NT2/D1 (cell line): ENCODE measurements at regions not wholly inside any gene's neighbourhood (a gene's known extent, or its start where the extent isn't known, plus 50 kb on each side); places are given as distances from the start of the nearest gene placed in this dataset.

Experiments used
- YY1 ChIP-seq: IDR thresholded peaks from 2 replicates; pipeline ENCODE4 v1.6.1; 2011; ENCODE audit not compliant: insufficient read length, insufficient read depth
- ZNF274 ChIP-seq: IDR thresholded peaks from 2 replicates; pipeline ENCODE4 v1.6.1; 2011; ENCODE audit warnings: mild to moderate bottlenecking, low read depth, low read length

DNA sequence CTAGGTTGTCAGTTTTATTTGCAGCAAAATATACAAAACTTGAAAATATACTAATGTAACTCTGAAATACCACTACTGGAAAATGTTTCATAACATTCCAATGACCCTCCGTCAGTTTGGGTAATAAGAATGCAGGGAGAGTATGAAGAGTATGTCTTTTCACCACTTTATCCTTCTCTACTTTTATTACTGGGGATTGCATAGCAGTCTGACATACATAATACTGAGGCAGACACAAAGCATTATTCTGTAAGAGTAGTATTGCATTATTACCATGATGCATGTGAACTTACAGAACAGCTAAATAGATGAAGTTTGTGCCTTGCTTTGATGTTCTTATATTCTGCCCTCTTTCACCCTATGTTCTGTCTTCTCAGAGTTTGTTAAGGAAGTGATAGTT lies 151.8 kb upstream of the TPK1 start:
- no peak for TF ChIP-seq ZNF274
- TF ChIP-seq YY1: no peak
